Activated CD8-positive, alpha-beta memory T cell treated with anti-CD3 and anti-CD28 coated beads, Interleukin-2, amount 50 U/mL, for 24 hours (primary cell): ENCODE measurements at regions not wholly inside any gene's neighbourhood (a gene's known extent, or its start where the extent isn't known, plus 50 kb on each side); places are given as distances from the start of the nearest gene placed in this dataset.
"Not testable (repeated sequence)": the region's sequence is repeated elsewhere in the genome, so short reads cannot be mapped to it uniquely, and the experiment has no call there.

ENCODE experiments used
- DNase-seq: peaks from one replicate; pipeline ENCODE4 v3.0.0-alpha.2; 2020; ENCODE audit errors: extremely low read depth

DNA sequence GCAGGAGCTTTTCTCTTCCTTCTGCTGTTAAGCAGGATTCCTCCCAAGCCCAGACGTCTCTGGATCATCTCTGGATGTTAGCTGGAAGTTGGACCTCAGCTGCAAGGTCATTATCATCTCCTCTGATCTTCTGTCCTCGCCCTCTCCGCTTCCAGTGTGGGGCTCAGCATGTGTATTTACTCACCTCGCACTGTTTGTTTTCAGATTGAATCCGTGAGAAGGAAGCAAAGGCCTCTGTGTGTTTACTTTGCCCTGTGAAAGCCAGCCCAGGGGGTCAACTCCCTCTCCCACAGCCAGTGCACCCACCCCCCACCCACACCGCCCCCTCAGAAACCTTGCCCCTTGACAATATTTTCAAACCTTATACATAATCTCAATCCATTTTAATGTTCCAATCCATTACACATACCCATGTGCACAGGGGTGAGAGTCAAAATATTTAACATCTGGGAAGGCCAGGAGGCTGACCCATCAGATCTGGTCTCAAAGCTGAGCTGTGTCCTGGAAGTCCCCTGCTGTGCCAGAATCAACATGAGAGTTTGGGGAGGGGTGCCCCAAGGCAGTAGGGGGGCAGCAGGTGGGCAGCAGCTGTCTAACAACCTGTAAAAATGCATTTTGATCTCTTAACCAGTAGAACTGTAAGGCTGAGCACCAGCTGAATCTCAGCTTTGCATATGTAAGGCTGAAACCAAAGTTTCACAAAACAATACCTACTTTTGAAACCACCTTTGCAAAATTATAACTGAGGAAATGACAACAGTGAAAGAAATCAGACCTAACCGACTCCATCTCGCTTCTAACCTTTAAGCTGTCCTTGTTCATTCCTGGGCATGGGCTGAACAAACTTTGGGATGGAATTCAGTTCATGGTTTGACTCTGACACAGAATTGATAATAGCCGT is 157.9 kb downstream of the ZNF664 start:
- DNase-seq: no peak

DNA sequence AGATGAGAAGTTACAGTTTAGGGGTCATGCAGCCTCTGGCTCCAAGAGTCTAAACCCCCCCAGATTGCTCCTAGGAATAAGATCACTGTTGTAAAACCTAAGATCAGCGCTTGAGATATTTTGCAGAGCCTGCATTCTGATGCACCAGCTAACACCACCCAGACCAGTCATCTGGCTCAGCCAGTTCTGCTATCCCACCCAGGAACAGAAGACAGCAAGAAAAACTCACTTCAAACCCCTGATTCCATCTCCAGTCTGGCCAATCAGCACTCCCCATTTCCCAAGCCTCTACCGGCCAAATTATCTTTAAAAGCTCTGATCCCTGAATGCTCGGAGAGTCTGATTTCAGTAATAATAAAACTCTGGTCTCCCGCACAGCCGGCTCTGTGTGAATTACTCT is 158.6 kb downstream of the ZNF664 start:
- DNase-seq: no peak

- no peak for DNase-seq
Observed at GRCh38 chr12:124132530-124132929, 159.5 kb downstream of the ZNF664 start.

GRCh38 chr12:124136796-124137195 is 158.1 kb upstream of the RFLNA start:
- DNase-seq: no peak

GRCh38 chr12:124140944-124141486 is 153.9 kb upstream of the RFLNA start:
- DNase-seq: no peak

DNA sequence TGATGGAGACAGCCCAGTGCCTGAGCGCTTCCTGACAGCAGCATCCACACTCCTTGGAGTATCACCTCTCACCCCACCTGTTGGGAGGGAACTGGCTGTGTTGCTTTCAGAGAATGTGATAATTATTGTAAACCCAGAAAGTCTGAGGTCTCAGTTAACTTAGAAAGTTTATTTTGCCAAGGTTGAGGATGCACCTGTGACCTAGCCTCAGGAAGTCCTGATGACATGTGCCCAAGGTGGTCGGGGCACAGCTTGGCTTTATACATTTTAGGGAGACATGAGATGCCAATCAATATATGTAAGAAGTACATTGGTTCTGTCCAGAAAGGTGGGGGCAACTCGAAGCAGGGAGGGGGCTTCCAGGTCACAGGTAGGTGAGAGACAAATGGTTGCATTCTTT is 153.3 kb upstream of the RFLNA start:
- DNase-seq: not testable (repeated sequence)

- no peak for DNase-seq
Observed at GRCh38 chr12:124142395-124143035, 152.4 kb upstream of the RFLNA start.

DNA sequence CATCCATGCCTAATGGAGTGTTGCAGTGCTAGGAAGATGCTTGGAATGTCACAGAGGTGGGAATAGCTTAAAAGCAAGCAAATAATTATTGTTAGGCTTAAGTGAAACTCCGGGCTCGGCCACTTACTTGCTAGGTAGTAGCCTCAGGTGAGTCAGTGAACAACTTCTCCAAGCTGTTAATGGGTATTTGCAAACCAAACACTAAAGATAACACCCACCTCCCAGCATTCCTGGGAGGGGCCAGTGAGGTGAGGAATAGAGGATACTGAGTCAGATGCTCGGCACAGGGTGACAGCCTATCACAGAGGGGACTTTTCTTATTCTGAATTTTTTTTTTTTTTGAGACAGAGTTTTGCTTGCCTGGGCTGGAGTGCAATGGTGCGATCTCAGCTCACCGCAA is 151.2 kb upstream of the RFLNA start:
- DNase-seq: no peak

DNA sequence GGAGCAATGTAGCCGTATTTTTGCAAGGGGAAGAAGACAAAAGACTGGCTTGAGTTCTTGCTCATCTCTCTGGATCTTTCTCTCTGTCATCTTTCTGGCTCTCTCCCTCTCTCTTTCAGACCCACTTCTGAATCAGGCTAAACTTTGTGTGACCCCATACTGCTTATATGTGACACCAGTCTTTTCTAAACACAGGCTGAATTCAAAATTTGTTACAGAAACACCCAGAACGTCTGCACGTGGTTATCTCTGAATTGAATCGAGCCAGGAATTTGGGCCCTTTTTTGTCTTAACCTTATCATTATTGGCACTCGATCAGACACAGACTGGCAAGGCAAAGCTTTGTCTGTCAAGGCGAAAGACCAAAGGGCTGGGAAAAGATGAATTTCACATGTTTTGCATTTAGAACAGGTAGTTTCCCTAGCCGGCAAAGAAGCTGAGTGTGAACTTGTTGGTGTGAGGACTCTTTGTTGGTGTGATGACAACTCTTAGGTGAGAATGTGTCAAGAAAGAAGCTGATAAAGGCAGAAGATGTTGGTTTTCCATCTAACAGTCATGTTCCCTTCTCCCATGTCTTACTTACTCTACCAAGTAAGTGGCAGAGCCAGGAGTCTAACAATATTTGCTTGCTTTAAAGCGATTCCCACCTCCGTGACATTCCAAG is 150.2 kb upstream of the RFLNA start:
- no peak for DNase-seq

- no peak for DNase-seq
Observed at GRCh38 chr12:124147027-124147426, 147.9 kb upstream of the RFLNA start.

GRCh38 chr12:124147575-124147974 is 147.3 kb upstream of the RFLNA start:
- DNase-seq: no peak

- DNase-seq: no peak
Observed at GRCh38 chr12:124148481-124149273, 146.2 kb upstream of the RFLNA start.

DNA sequence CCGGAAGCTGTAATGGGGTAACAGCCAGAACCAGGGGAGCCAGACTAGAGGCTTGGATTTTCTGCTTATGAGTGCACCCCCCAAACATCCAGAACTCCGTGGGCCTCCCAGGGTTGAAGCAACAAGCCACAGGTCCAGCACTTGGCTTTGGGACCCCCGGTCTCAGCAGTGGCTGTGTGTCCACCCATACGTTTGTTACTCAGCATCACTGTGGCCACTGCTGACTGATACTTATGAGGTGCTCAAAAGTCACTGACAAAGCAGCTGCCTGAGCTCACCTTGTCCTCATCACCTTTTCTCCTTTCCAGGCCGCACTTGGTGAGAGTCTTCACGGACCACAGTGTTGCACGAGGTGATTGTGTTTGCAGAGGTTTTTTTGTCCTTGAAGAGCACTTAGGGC is 145.6 kb upstream of the RFLNA start:
- no peak for DNase-seq

DNA sequence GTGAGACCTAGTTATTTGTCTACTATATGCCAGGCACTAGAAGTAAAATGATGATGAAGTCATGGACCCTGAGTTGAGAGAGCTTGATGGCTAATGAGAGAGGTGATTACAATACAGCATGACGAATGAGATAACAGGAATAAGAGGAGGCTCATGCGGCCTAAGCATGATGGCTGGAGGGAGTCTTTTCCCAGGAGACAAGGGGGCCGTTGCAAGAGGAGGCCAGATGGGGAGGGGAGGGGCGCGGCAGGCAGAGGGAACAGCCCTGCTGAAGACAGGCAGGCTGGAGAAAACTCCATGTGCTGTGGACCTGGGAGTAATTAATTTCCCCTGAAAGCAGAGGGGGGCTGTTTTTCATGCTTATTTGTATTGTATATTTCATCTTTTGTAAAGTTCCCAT is 144.7 kb upstream of the RFLNA start:
- DNase-seq: no peak

DNA sequence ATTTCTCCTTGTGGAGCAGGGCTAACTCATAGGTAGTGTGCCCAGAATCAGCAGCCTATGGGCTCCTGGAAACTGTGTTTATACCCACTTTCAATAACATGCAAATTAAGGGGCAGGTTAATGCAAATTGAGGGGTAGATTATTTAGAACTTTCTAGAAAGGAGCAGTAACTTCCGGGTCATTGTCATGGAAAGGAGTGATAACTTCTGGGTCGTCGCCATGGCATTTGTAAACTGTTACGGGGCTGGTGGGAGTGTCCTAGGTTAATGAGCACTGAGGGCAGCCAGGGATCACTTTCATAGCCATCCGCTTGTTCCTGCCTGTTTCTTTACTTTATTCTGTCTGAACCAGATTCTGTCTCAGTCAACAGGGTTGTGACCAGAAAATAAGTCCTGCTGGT is 143.3 kb upstream of the RFLNA start:
- DNase-seq: no peak

GRCh38 chr12:124152731-124153130 is 142.2 kb upstream of the RFLNA start:
- no peak for DNase-seq

DNA sequence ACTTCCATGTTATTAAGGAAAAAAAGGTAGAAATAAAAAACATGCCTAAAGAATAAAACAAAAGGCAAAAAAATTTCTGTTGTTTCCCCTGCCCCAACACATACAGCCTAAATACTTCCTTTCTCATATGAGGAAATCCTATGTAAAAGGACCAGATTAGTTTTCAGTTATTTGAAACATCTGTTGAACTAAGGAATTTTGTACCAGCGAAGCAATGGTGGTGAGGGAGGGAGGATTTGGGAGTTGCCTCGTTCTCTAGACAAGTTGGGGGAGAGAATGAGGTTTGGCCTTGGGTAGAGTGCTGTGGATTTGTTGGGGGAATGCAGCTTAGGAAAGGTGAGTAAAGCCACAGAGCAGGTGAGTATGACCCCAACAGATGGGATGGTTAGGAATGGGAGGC is 141.5 kb upstream of the RFLNA start:
- DNase-seq: no peak

GRCh38 chr12:124157406-124157805 is 137.5 kb upstream of the RFLNA start:
- no peak for DNase-seq

- no peak for DNase-seq
Observed at GRCh38 chr12:124159655-124160054, 135.2 kb upstream of the RFLNA start.

DNA sequence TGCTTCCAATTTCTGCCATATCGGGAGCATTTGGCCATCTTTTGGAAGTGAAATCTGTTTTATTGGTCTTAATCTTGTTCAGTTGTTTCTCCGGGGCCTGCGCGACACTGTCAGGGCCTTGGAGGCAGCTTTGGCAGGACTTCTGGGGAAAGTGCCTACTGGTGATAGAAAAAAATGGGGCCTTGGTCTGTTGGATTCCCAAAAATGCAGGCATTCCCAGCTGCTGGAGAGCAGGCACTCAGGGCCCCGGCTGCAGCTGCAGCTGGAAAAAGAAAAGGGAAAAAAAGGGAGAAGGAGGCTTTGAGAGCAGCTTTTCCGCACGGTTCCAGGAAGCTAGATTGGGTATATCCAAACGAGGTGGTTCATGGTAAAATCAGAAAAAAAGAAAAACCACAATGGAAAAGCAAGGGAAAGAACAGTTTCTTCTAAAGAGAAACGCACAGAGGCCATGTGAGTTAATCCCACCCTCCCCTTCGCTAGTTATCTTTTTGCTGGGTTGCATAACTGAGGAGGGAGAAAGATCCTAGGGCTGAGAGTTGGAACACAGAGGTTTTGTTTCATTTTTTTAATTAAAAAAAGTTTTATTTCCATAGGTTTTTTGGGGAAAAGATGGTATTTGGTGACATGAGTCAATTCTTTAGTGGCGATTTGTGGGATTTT is 134.7 kb upstream of the RFLNA start:
- DNase-seq: no peak

- not testable (repeated sequence) for DNase-seq
Observed at GRCh38 chr12:124161402-124161801, 133.5 kb upstream of the RFLNA start.
